WERI-Rb-1 (cell line): ENCODE measurements at regions not wholly inside any gene's neighbourhood (a gene's known extent, or its start where the extent isn't known, plus 50 kb on each side); places are given as distances from the start of the nearest gene placed in this dataset.

Source experiments
- DNase-seq: peaks from one replicate; pipeline ENCODE4 v3.0.0-alpha.2; 2020
- H3K27ac ChIP-seq: fragments of 250-450 bp; sonication (Bioruptor Pico); 2 replicates; pipeline ENCODE4 v1.5.1; 2020; ENCODE audit warnings: mild to moderate bottlenecking, moderate library complexity
- H3K27me3 ChIP-seq: fragments of 250-450 bp; sonication (Bioruptor Pico); 2 replicates; pipeline ENCODE4 v1.5.1; 2021; ENCODE audit warnings: mild to moderate bottlenecking, low read depth, moderate library complexity; ENCODE audit not compliant: insufficient read depth, severe bottlenecking
- H3K36me3 ChIP-seq: fragments of 250-450 bp; sonication (Bioruptor Pico); 2 replicates; pipeline ENCODE4 v1.5.1; 2020; ENCODE audit warnings: mild to moderate bottlenecking, moderate library complexity
- H3K4me3 ChIP-seq: 2 replicates; pipeline ENCODE4 v1.5.1; 2011; ENCODE audit warnings: low read depth, mild to moderate bottlenecking, control low read depth, low read length
- H3K9me3 ChIP-seq: fragments of 250-450 bp; sonication (Bioruptor Pico); 2 replicates; pipeline ENCODE4 v1.5.1; 2021; ENCODE audit warnings: mild to moderate bottlenecking, moderate library complexity; ENCODE audit not compliant: severe bottlenecking
- CTCF ChIP-seq: IDR thresholded peaks from 2 replicates; pipeline ENCODE4 v1.5.1; 2011; ENCODE audit warnings: low read depth, mild to moderate bottlenecking, control low read depth, inconsistent platforms, low read length

GRCh38 chr6:105786890-105787655 is 299.1 kb upstream of the PRDM1 start:
- H3K4me3 ChIP-seq, result no peak overlapping the region
- H3K27me3 ChIP-seq, result no peaks in the 10 kb centered on the region
- H3K9me3 ChIP-seq, result no peaks in the 10 kb centered on the region
- no peaks in the 10 kb centered on the region for H3K36me3 ChIP-seq
- DNase-seq, result no peak
- no peak overlapping the region for H3K27ac ChIP-seq
- TF ChIP-seq CTCF, result no peak

GRCh38 chr6:105786449-105786848 is 299.7 kb upstream of the PRDM1 start:
- no peak for TF ChIP-seq CTCF
- Histone ChIP-seq H3K27ac (no peak overlapping the region), H3K27me3 (no peaks in the 10 kb centered on the region), H3K4me3 (no peak overlapping the region), H3K36me3 (no peaks in the 10 kb centered on the region), H3K9me3 (no peaks in the 10 kb centered on the region)
- no peak for DNase-seq

- no peak for TF ChIP-seq CTCF
- Histone ChIP-seq H3K4me3 (no peak overlapping the region), H3K27me3 (no peaks in the 10 kb centered on the region), H3K9me3 (no peaks in the 10 kb centered on the region), H3K36me3 (no peaks in the 10 kb centered on the region), H3K27ac (no peak overlapping the region)
- no peak for DNase-seq
Measured at GRCh38 chr6:105785066-105785811, 300.9 kb upstream of the PRDM1 start.

- no peaks in the 10 kb centered on the region for H3K36me3 ChIP-seq
- H3K27ac ChIP-seq, result no peak overlapping the region
- no peaks in the 10 kb centered on the region for H3K9me3 ChIP-seq
- no peak overlapping the region for H3K4me3 ChIP-seq
- H3K27me3 ChIP-seq, result no peaks in the 10 kb centered on the region
- no peak for TF ChIP-seq CTCF
- DNase-seq, result no peak
Measured at GRCh38 chr6:105784179-105784578, 302.0 kb upstream of the PRDM1 start.

- no peak for TF ChIP-seq CTCF
- H3K27ac ChIP-seq, result no peak overlapping the region
Measured at GRCh38 chr6:105783333-105783935, 302.7 kb upstream of the PRDM1 start.

More at GRCh38 chr6:105783333-105783935, 302.7 kb upstream of the PRDM1 start:
- Histone ChIP-seq H3K9me3 (no peaks in the 10 kb centered on the region), H3K27me3 (no peaks in the 10 kb centered on the region), H3K4me3 (no peak overlapping the region), H3K36me3 (no peaks in the 10 kb centered on the region)
- no peak for DNase-seq
